Right atrium auricular region (tissue), 2 donors: ENCODE measurements at regions not wholly inside any gene's neighbourhood (a gene's known extent, or its start where the extent isn't known, plus 50 kb on each side); places are given as distances from the start of the nearest gene placed in this dataset.

Experiments
- DNase-seq: peaks from one replicate; pipeline ENCODE4 v3.0.0-alpha.2; 2019; ENCODE audit warnings: low spot score
- H3K27ac ChIP-seq, 2 donors: fragments of 200-600 bp; sonication (generic); 1 replicate in 1 of 2; 2 replicates in 1 of 2; pipeline ENCODE4 v1.5.1; 2016 to 2019
- H3K27me3 ChIP-seq, 2 donors: fragments of 200-600 bp; sonication (generic); one replicate each; pipeline versions ENCODE4 v1.5.1 to v1.6.0; 2017 to 2019
- H3K36me3 ChIP-seq: fragments of 200-600 bp; sonication (generic); one replicate; pipeline ENCODE4 v1.5.1; 2016
- H3K4me1 ChIP-seq, 2 donors: fragments of 200-600 bp; sonication (generic); one replicate each; pipeline versions ENCODE4 v1.5.1 to v1.6.0; 2017 to 2019
- H3K4me3 ChIP-seq, 2 donors: fragments of 200-600 bp; sonication (generic); 1 replicate in 1 of 2; 2 replicates in 1 of 2; pipeline ENCODE4 v1.5.1; 2017 to 2019; ENCODE audit warnings: mild to moderate bottlenecking in 1 of 2, moderate library complexity in 1 of 2
- H3K9me3 ChIP-seq, 2 donors: fragments of 200-600 bp; sonication (generic); one replicate each; pipeline ENCODE4 v1.5.1; 2019
- TF ChIP-seq, protein P1 (sequence below), 2 donors: fragments of 200-600 bp; sonication (generic); IDR thresholded peaks; one replicate each; pipeline ENCODE4 v1.5.1; 2019; ENCODE audit warnings: antibody characterized with exemption in 2 of 2

DNA sequence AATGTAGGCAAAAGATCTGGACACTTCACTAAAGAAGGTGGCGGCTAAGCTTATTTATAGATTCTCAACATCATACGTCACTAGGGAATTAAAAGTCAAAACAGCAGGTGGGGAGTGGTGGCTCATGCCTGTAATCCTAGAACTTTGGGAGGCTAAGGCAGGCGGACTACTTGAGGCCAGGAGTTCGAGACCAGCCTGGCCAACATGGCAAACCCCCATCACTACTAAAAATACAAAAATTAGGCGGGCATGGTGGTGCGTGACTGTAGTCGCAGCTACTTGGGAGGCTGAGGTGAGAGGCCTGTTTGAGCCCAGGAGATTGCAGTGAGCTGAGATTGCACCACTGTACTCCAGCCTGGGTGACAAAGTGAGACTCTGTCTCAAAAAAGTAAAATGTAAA lies 74.6 kb downstream of the GPX5 start:
- DNase-seq, result no peak
- no peak overlapping the region for H3K4me3 ChIP-seq
- no peaks in the 10 kb centered on the region for H3K4me1 ChIP-seq
- H3K36me3 ChIP-seq, result no peaks in the 10 kb centered on the region
- TF ChIP-seq, protein P1, sequence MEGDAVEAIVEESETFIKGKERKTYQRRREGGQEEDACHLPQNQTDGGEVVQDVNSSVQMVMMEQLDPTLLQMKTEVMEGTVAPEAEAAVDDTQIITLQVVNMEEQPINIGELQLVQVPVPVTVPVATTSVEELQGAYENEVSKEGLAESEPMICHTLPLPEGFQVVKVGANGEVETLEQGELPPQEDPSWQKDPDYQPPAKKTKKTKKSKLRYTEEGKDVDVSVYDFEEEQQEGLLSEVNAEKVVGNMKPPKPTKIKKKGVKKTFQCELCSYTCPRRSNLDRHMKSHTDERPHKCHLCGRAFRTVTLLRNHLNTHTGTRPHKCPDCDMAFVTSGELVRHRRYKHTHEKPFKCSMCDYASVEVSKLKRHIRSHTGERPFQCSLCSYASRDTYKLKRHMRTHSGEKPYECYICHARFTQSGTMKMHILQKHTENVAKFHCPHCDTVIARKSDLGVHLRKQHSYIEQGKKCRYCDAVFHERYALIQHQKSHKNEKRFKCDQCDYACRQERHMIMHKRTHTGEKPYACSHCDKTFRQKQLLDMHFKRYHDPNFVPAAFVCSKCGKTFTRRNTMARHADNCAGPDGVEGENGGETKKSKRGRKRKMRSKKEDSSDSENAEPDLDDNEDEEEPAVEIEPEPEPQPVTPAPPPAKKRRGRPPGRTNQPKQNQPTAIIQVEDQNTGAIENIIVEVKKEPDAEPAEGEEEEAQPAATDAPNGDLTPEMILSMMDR (IDR thresholded peaks at IDR 0.05), result no peak
- H3K27me3 ChIP-seq, result peaks cover 0 to 8% of the 10 kb centered on the region in 2 donors
- H3K27ac ChIP-seq, result no peak overlapping the region
- H3K9me3 ChIP-seq, result no peaks in the 10 kb centered on the region

DNA sequence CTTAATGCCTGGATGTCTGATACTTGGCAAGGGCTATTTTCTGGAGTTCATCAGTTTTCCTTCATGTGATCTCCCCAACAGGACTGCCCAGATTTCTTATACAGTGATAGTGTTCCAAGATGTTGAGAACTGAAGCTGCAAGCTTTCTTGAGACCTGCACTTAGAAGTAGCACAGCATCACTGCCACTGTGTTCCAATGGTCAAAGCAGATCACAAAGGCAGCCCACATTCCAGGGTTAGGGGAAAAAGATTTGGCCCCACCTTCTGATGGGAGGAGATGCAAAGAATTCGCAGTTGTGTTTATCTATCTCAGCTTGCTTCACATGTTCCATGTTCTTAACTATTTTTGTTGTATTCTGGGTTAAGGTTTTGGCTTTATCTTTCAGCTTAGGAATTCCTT lies 78.2 kb downstream of the GPX5 start:
- no peak for DNase-seq
- no peaks in the 10 kb centered on the region for H3K9me3 ChIP-seq
- H3K36me3 ChIP-seq, result no peaks in the 10 kb centered on the region
- H3K27me3 ChIP-seq, result peaks cover 0 to 9% of the 10 kb centered on the region in 2 donors
- peaks cover 0 to 6% of the 10 kb centered on the region in 2 donors for H3K4me1 ChIP-seq
- no peak overlapping the region for H3K27ac ChIP-seq
- TF ChIP-seq, protein P1 (IDR thresholded peaks at IDR 0.05), result no peak
- no peak overlapping the region for H3K4me3 ChIP-seq

DNA sequence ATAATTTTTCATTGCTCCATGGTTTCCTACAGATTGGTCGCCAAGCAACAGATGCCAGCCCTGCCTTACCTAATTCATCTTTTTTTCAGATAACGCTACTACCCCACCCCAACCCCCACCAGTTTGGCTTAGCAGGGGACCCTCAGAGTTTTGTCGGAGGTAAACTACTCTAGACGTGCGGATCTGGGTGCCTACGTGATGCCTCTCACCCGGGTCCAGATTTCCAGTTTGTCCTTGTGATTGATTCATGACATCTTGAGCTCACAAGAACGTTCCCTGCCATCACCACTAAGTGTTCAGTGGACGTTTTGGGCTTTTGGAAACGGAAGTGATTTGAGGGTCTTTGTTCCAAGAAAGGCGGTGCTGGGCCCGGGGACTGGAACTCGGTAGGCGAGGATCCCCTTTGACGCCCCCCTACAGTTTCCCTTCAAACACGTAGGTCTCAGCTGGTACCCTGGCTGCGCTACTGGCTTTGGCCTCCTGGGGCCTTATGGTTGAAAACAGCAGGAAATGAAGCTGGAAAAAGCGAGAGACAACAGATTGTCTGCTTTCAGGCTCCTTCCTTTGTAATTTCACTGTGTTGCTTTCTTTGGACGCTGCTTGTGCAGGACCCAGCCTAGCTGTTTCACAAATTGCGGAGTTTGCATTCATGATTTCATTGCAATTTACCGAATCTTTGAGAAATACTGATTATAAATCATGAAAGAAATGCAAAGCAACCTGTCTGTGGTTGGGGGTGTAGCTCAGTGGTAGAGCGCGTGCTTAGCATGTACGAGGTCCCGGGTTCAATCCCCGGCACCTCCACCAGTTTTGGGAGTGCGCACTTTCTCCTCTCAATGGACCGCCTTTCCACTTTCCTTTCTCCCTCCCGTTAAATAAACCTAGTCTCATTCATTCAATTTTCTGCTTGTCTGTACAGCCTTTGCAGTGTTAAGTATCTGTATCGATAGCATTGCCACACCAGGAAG lies 81.0 kb downstream of the GPX5 start:
- H3K27ac ChIP-seq, result no peak overlapping the region
- TF ChIP-seq, protein P1 (IDR thresholded peaks at IDR 0.05), result no peak
- peaks cover 0 to 6% of the 10 kb centered on the region in 2 donors for H3K4me1 ChIP-seq
- H3K27me3 ChIP-seq, result peaks cover 0 to 9% of the 10 kb centered on the region in 2 donors
- DNase-seq, result no peak
- H3K36me3 ChIP-seq, result no peaks in the 10 kb centered on the region
- H3K4me3 ChIP-seq, result peak overlapping the region in 1 of 2 donors; percentile 13
- no peaks in the 10 kb centered on the region for H3K9me3 ChIP-seq

DNA sequence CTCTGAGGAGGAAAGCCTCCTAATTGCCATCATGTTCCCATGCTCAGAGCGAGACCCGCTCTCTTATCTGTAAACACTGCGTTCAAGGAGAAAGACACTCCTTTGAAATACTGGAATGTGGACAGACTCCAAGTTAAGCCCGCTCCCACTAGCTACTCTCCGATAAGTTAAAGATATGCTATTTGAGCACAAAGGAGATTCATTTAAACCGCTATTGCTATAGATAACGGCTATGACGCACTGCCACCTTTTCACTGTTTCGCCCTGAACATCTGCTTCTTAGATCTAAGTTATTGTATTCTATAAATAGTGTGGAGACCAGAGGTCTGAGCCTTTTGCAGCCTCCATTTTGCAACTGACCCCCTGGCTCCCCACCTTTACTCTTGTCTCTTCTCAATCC lies 82.3 kb downstream of the GPX5 start:
- H3K36me3 ChIP-seq, result no peaks in the 10 kb centered on the region
- H3K4me3 ChIP-seq, result no peak overlapping the region
- TF ChIP-seq, protein P1 (IDR thresholded peaks at IDR 0.05), result no peak
- H3K27ac ChIP-seq, result no peak overlapping the region
- H3K27me3 ChIP-seq, result peaks cover 0 to 9% of the 10 kb centered on the region in 2 donors
- H3K9me3 ChIP-seq, result no peaks in the 10 kb centered on the region
- DNase-seq, result no peak
- H3K4me1 ChIP-seq, result peaks cover 0 to 6% of the 10 kb centered on the region in 2 donors

DNA sequence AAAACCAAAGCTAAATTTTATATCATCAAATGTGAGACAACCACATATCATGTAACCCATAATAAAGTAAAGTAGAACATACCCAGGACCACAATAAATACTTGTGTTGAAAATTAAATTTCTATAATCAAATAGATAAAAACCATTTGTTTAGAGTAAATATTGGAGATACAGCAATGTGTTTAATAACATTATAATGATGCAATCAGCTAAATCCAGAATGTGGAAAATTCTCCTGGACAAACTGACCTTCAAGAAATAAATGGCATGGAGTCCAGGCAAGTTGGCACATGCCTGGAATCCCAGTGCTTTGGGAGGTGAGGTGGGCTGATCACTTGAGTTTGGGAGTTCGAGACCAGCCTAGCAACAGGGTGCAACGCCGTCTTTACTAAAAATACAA lies 84.0 kb downstream of the GPX5 start:
- Histone ChIP-seq H3K4me3 (no peak overlapping the region), H3K27me3 (peaks cover 0 to 9% of the 10 kb centered on the region in 2 donors), H3K4me1 (peaks cover 0 to 6% of the 10 kb centered on the region in 2 donors), H3K9me3 (no peaks in the 10 kb centered on the region), H3K27ac (no peak overlapping the region), H3K36me3 (no peaks in the 10 kb centered on the region)
- TF ChIP-seq, protein P1 (IDR thresholded peaks at IDR 0.05), result no peak
- DNase-seq, result no peak
